ENCODE measurements at regions not wholly inside any gene's neighbourhood (a gene's known extent, or its start where the extent isn't known, plus 50 kb on each side); places are given as distances from the start of the nearest gene placed in this dataset.

GRCh38 chr2:120669971-120670370 is 65.7 kb upstream of the GLI2 start:
- TF ChIP-seq POLR2A (IDR thresholded peaks at IDR 0.05; ENCODE audit: low read depth, low read length), result no peak
- no peak for TF ChIP-seq POLR2AphosphoS5 (IDR thresholded peaks at IDR 0.05; ENCODE audit: low read depth, low read length)
- TF ChIP-seq SPI1 (IDR thresholded peaks at IDR 0.05; ENCODE audit: low read depth, low read length), result no peak
- no peak for TF ChIP-seq PAX5 (IDR thresholded peaks at IDR 0.05; ENCODE audit: insufficient read depth, low read length, severe bottlenecking)
- TF ChIP-seq TAF1 (IDR thresholded peaks at IDR 0.05; ENCODE audit: low read depth, low read length), result no peak

Data from GM12891 (cell line).